ENCODE measurements at regions not wholly inside any gene's neighbourhood (a gene's known extent, or its start where the extent isn't known, plus 50 kb on each side); places are given as distances from the start of the nearest gene placed in this dataset.

DNA sequence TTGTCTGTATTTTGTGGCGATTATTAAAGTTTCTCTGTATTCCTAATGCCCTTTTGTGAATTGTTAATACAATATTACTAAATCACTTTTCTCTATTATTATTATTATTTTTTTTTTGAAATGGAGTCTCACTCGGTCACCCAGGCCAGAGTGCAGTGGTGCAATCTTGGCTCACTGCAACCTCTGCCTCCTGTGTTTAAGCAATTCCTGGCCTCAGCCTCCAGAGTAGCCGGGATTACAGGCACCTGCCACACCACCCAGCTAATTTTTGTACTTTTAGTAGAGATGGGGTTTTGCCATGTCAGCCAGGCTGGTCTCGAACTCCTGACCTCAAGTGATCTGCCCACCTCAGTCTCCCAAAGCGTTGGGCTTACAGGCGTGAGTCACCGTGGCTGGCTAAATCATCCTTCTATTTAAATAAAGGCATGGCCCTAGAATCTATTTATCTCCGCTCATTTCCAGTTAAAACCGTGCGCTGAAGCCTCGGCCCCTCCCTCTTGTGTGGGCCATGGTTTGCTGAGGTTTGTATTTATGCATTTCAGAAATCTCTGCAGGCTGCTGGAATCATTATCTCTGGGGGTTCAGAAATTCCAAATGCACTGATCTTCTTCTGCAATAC lies 1136.4 kb upstream of the TMEM132C start:
- TF ChIP-seq CTCF (IDR thresholded peaks at IDR 0.05; ENCODE audit: low read length) (no peak), EZH2 (IDR thresholded peaks at IDR 0.05; ENCODE audit: borderline replicate concordance, low read length) (no peak)
